Neural progenitor cell (in vitro differentiated cells): ENCODE measurements at regions not wholly inside any gene's neighbourhood (a gene's known extent, or its start where the extent isn't known, plus 50 kb on each side); places are given as distances from the start of the nearest gene placed in this dataset.

Experiments used
- EZH2 ChIP-seq: fragments of 200-600 bp; sonication (generic); IDR thresholded peaks from 2 replicates; pipeline ENCODE4 v1.6.1; 2017; ENCODE audit warnings: antibody characterized with exemption, mild to moderate bottlenecking, moderate library complexity
- EZH2phosphoT487 ChIP-seq: fragments of 200-600 bp; sonication (generic); IDR thresholded peaks from 2 replicates; pipeline ENCODE4 v1.6.1; 2017; ENCODE audit warnings: antibody characterized with exemption
- TF ChIP-seq, protein P1 (sequence below): fragments of 200-600 bp; sonication (generic); IDR thresholded peaks from 2 replicates; pipeline ENCODE4 v1.5.1; 2017; ENCODE audit warnings: antibody characterized with exemption, mild to moderate bottlenecking

DNA sequence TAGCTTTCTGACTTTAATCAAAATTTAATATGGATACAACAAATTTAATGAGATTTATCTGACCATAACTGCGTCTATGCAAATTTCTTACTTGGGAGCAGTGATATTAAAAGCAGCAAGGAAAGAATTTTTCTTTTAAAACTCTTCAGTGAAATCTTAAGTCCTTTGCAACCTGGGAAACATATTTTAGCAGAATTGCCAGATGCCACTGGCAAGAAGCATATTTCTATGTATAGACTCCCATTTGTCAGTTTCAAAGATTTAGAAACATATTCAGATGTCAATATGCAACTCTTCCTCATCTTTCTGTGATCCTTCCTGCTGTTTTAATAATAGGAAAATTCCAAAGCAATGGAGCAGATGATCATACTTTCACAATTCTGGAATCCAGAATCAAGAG, 911.3 kb downstream of the LUZP2 start:
- TF ChIP-seq, protein P1, sequence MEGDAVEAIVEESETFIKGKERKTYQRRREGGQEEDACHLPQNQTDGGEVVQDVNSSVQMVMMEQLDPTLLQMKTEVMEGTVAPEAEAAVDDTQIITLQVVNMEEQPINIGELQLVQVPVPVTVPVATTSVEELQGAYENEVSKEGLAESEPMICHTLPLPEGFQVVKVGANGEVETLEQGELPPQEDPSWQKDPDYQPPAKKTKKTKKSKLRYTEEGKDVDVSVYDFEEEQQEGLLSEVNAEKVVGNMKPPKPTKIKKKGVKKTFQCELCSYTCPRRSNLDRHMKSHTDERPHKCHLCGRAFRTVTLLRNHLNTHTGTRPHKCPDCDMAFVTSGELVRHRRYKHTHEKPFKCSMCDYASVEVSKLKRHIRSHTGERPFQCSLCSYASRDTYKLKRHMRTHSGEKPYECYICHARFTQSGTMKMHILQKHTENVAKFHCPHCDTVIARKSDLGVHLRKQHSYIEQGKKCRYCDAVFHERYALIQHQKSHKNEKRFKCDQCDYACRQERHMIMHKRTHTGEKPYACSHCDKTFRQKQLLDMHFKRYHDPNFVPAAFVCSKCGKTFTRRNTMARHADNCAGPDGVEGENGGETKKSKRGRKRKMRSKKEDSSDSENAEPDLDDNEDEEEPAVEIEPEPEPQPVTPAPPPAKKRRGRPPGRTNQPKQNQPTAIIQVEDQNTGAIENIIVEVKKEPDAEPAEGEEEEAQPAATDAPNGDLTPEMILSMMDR = no peak
- TF ChIP-seq EZH2 (no peak), EZH2phosphoT487 (no peak)
